NCI-H2196 (cell line): ENCODE measurements at regions not wholly inside any gene's neighbourhood (a gene's known extent, or its start where the extent isn't known, plus 50 kb on each side); places are given as distances from the start of the nearest gene placed in this dataset.
A peak's percentile ranks its signal among the peaks of the same experiment; 100 is the strongest.

ENCODE experiments used
- DNase-seq: peaks from one replicate; lab custom pipeline; 2025; ENCODE audit not compliant: unreplicated experiment; lab: John Stamatoyannopoulos, UW

GRCh38 chr11:130727157-130728119 lies 188.8 kb downstream of the SNX19 start:
- DNase-seq: no peak

GRCh38 chr11:130728185-130729180 lies 187.8 kb downstream of the SNX19 start:
- DNase-seq: no peak

GRCh38 chr11:130729193-130729592 lies 187.1 kb downstream of the SNX19 start:
- no peak for DNase-seq

- no peak for DNase-seq
These were observed 186.5 kb downstream of the SNX19 start for GRCh38 chr11:130729678-130730300.

- no peak for DNase-seq
These were observed 184.9 kb downstream of the SNX19 start for GRCh38 chr11:130731401-130731800.

DNA sequence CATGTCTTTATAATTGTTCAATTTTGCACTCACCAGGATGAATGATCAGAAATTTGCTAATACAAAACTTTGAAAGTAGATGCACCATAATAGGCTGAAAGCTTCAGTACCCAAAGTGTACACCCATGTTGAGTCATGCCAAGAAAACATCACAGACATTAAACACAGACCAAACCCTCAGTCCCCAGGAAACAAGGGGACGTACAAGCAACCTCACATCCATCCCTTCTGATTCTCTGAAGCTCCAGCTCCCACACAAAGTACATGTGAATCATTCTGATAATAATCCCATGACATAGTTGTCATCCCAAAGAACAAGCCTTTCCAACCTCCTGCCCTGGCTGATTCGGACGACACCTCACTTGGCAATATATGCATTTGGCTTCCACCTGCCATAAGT lies 183.8 kb downstream of the SNX19 start:
- DNase-seq: no peak

- DNase-seq: no peak
These were observed 179.0 kb downstream of the SNX19 start for GRCh38 chr11:130737041-130737830.

DNA sequence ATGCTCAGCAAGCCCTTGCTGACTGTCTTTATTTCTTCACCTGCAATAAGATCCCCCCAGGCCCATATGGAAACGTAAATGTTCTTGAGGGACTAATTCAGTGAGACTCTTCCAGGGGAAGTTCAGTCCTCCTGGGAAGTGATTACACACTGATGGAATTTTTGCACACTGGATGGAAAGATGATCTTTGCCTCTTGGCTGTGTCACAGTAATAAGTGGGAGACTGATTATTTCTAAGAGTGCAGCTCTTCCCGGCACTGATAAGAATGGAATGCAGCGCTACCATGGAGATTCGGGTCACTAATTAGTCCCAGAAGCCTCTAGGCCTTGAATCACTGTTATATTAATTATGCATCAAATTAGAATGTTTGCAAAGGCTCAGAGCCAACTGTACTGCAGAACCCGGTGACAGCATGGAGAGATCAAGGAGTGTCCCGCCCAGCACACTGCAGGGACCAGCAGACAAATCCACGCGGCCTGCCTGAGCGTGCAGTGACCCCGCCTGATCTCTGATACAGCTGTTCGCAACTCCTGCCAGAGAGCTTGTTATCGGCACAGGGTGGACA lies 178.3 kb downstream of the SNX19 start:
- peak; percentile 16 for DNase-seq

GRCh38 chr11:130738611-130739010 lies 177.7 kb downstream of the SNX19 start:
- DNase-seq: no peak

DNA sequence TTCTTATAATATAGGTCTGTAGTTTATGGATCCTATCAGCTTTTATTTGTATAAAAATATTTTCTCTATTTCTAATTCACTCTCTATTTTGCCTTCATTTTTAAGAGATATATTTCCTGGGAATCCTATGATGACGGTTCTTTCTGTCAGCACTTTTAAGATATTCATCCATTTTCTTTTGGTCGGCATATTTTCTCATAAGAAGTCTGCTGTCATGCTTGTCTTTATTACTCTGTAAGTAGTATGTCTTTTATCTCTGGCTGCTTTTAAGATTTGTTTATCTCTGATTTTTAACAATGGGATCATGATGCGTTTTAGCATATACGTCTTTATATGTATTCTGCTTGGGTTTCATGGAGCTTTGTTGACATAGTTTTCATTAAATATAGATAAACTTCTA lies 175.5 kb downstream of the SNX19 start:
- DNase-seq: no peak

- DNase-seq: no peak
These were observed 171.5 kb downstream of the SNX19 start for GRCh38 chr11:130744794-130745193.

DNA sequence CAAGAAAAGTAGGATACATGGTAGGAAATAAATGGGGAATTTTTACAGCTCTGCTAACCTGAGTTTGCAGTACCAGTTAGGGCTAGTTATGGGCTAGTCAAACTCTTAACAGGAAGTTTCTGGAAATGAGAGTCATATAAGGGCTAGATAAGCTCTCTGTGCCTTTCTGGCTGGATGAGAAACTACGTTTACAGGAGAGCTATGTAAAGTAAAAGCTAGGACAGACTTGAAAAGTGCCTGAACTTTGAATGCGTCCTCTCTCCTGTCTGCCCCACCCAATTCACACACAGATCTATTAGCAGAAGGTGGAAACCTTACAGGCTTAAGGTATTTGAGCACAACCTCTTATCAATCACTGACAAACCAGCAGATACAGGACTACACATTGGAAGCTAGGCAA lies 167.1 kb downstream of the SNX19 start:
- no peak for DNase-seq

- DNase-seq: no peak
These were observed 155.7 kb downstream of the SNX19 start for GRCh38 chr11:130760515-130761125.

GRCh38 chr11:130761560-130762220 lies 154.6 kb downstream of the SNX19 start:
- no peak for DNase-seq

GRCh38 chr11:130762638-130763037 lies 153.6 kb downstream of the SNX19 start:
- DNase-seq: peak; percentile 90

- peak; percentile 50 for DNase-seq
These were observed 152.9 kb downstream of the SNX19 start for GRCh38 chr11:130763087-130763980.

GRCh38 chr11:130765406-130765805 lies 150.9 kb downstream of the SNX19 start:
- no peak for DNase-seq
